ENCODE measurements at regions not wholly inside any gene's neighbourhood (a gene's known extent, or its start where the extent isn't known, plus 50 kb on each side); places are given as distances from the start of the nearest gene placed in this dataset.

DNA sequence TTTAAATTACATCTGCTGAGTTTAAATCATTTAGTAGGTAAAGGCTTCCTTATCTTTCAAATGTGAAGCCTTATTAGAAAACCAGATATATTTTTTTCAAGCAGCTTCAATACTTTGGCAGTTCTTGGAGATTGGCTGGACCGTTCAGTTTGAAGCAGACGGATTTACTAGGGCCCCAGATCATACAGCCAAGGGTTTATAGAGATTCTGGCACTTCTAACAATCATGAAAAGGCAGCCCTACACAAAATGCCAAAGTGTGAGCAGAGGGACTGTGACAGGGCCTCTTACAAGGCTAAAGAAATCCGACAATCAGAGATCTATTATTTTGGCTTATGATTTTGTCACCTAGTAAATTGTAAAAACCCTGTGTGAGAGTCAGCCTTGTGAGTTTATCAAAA lies 162.8 kb upstream of the SLC38A2 start:
- CTCF ChIA-PET = no interaction called here
- DNase-seq (ENCODE audit: extremely low spot score) = no peak
- TF ChIP-seq L3MBTL2 (conservative IDR thresholded peaks at IDR 0.05) = no peak
- no peak for TF ChIP-seq FOXA1 (IDR thresholded peaks at IDR 0.05)
- TF ChIP-seq ELF4 (IDR thresholded peaks at IDR 0.05) = no peak
- no peak for TF ChIP-seq FOXK2 (IDR thresholded peaks at IDR 0.05)
- TF ChIP-seq NFRKB (IDR thresholded peaks at IDR 0.05) = no peak
- no peak for TF ChIP-seq SUZ12 (IDR thresholded peaks at IDR 0.05)
- TF ChIP-seq BHLHE40 (IDR thresholded peaks at IDR 0.05; ENCODE audit: borderline replicate concordance) = no peak
- TF ChIP-seq ZNF384 (IDR thresholded peaks at IDR 0.05) = no peak
- TF ChIP-seq, protein P1, sequence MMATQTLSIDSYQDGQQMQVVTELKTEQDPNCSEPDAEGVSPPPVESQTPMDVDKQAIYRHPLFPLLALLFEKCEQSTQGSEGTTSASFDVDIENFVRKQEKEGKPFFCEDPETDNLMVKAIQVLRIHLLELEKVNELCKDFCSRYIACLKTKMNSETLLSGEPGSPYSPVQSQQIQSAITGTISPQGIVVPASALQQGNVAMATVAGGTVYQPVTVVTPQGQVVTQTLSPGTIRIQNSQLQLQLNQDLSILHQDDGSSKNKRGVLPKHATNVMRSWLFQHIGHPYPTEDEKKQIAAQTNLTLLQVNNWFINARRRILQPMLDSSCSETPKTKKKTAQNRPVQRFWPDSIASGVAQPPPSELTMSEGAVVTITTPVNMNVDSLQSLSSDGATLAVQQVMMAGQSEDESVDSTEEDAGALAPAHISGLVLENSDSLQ (IDR thresholded peaks at IDR 0.05) = no peak
- no peak for TF ChIP-seq LEF1 (IDR thresholded peaks at IDR 0.05; ENCODE audit: borderline replicate concordance)
- POLR2A ChIA-PET = no interaction called here

DNA sequence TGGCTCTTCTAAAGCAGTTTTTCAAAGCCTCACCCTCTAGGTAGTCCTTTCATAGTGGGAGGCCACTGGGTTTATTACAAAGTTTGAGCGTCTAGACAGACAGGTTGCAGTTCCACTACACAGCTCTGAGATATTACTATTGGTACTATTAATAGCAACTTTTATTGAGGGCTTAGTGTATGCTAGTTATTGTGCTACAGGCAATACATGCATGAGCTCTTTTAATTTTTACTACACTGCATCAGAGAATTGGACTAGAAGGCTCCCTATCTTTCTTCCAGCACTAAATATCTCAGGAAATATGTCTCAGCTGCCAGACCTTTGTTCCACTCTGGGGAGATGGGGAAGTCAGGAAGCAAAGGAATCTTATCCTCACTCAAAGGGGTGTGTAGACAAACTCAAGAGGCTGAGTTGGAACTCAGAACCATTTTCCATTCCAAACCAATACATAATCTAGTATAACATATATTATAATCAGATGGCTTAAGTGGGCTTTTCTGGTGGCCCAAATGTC lies 161.8 kb upstream of the SLC38A2 start:
- TF ChIP-seq, protein P1 (IDR thresholded peaks at IDR 0.05) = peak; percentile 23; the same call in 1 of the 2 replicates
- no peak for TF ChIP-seq SUZ12 (IDR thresholded peaks at IDR 0.05)
- ChIA-PET POLR2A (interaction anchor here (0.7 to 1.1 kb wide), 2 partner anchors 14 to 28 kb away, joined by 3 read pairs; no protein-coding TSS in a partner anchor), CTCF (no interaction called here)
- no peak for DNase-seq (ENCODE audit: extremely low spot score)

GRCh38 chr12:46533723-46534122 lies 161.2 kb upstream of the SLC38A2 start:
- POLR2A ChIA-PET = interaction anchor here (1.1 kb wide), 1 partner anchor 15 kb away, joined by 3 read pairs; no protein-coding TSS in a partner anchor
- no peak for DNase-seq (ENCODE audit: extremely low spot score)
- CTCF ChIA-PET = no interaction called here
- no peak for TF ChIP-seq CTBP1 (IDR thresholded peaks at IDR 0.05; ENCODE audit: borderline replicate concordance)
- TF ChIP-seq TARDBP (IDR thresholded peaks at IDR 0.05) = no peak
- TF ChIP-seq SUZ12 (IDR thresholded peaks at IDR 0.05) = no peak
- no peak for TF ChIP-seq FOXK2 (IDR thresholded peaks at IDR 0.05)
- no peak for TF ChIP-seq SP1 (IDR thresholded peaks at IDR 0.05)
- TF ChIP-seq ELF4 (IDR thresholded peaks at IDR 0.05) = no peak
- TF ChIP-seq ARNT (IDR thresholded peaks at IDR 0.05) = no peak
- no peak for TF ChIP-seq LEF1 (IDR thresholded peaks at IDR 0.05; ENCODE audit: borderline replicate concordance)
- TF ChIP-seq BHLHE40 (IDR thresholded peaks at IDR 0.05; ENCODE audit: borderline replicate concordance) = no peak

GRCh38 chr12:46531804-46532203 lies 159.2 kb upstream of the SLC38A2 start:
- TF ChIP-seq BHLHE40 (IDR thresholded peaks at IDR 0.05; ENCODE audit: borderline replicate concordance) (no peak), CTBP1 (IDR thresholded peaks at IDR 0.05; ENCODE audit: borderline replicate concordance) (no peak), LEF1 (IDR thresholded peaks at IDR 0.05; ENCODE audit: borderline replicate concordance) (no peak), ARNT (IDR thresholded peaks at IDR 0.05) (no peak), SP1 (IDR thresholded peaks at IDR 0.05) (no peak), ZNF384 (IDR thresholded peaks at IDR 0.05) (no peak), HDGF (IDR thresholded peaks at IDR 0.05; ENCODE audit: borderline replicate concordance) (no peak), FOXM1 (IDR thresholded peaks at IDR 0.05; ENCODE audit: borderline replicate concordance) (no peak), ELF4 (IDR thresholded peaks at IDR 0.05) (no peak), FOXA1 (IDR thresholded peaks at IDR 0.05) (no peak), FOXK2 (IDR thresholded peaks at IDR 0.05) (no peak), NFRKB (IDR thresholded peaks at IDR 0.05) (no peak), L3MBTL2 (conservative IDR thresholded peaks at IDR 0.05) (no peak), SUZ12 (IDR thresholded peaks at IDR 0.05) (no peak), TARDBP (IDR thresholded peaks at IDR 0.05) (no peak)
- ChIA-PET POLR2A (no interaction called here), CTCF (no interaction called here)
- DNase-seq (ENCODE audit: extremely low spot score) = no peak

DNA sequence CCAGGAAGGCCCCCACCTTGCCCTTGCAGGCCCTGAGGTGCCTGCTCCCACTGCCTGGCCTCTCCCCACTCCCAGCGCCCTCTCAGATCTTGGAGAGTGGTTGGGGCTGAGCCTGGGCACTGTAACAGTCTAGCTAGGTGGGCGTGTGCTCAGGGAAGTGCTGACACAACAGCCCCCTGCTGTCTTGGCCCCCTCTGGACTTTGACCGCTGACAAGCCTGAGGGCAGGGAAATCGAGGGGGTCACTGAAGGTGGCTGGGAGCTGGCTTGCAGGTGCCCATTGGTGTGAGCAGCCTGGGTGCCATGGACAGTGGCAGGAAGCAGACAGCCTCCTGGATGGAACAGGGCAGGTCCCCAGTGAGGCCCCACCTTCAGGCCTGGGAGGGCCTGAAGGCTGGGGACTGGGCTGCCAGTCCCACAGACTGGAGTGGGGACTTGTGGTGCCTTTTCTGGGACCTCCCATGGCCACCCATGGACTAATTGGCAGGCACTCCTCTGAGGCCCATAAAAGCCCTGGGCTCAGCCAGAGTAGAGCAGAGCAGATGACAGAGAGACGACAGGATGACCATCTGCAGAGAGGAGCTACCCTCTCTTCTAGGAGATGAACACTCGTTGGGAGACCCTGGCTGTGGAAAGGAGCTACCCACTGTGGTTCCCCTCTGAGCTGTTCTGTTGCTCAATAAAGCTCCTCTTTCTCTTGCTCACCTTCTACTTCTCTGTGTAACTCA lies 158.6 kb upstream of the SLC38A2 start:
- no peak for TF ChIP-seq BHLHE40 (IDR thresholded peaks at IDR 0.05; ENCODE audit: borderline replicate concordance)
- TF ChIP-seq FOXK2 (IDR thresholded peaks at IDR 0.05) = no peak
- no peak for TF ChIP-seq NFRKB (IDR thresholded peaks at IDR 0.05)
- TF ChIP-seq LEF1 (IDR thresholded peaks at IDR 0.05; ENCODE audit: borderline replicate concordance) = no peak
- no peak for TF ChIP-seq HDGF (IDR thresholded peaks at IDR 0.05; ENCODE audit: borderline replicate concordance)
- TF ChIP-seq FOXA1 (IDR thresholded peaks at IDR 0.05) = no peak
- no peak for TF ChIP-seq TARDBP (IDR thresholded peaks at IDR 0.05)
- TF ChIP-seq ELF4 (IDR thresholded peaks at IDR 0.05) = no peak
- TF ChIP-seq ZNF384 (IDR thresholded peaks at IDR 0.05) = no peak
- TF ChIP-seq SUZ12 (IDR thresholded peaks at IDR 0.05) = no peak
- TF ChIP-seq CTBP1 (IDR thresholded peaks at IDR 0.05; ENCODE audit: borderline replicate concordance) = no peak
- TF ChIP-seq ARNT (IDR thresholded peaks at IDR 0.05) = no peak
- no peak for TF ChIP-seq FOXM1 (IDR thresholded peaks at IDR 0.05; ENCODE audit: borderline replicate concordance)
- TF ChIP-seq, protein P1 (IDR thresholded peaks at IDR 0.05) = no peak
- CTCF ChIA-PET = no interaction called here
- DNase-seq (ENCODE audit: extremely low spot score) = no peak
- POLR2A ChIA-PET = no interaction called here

- ChIA-PET POLR2A (no interaction called here), CTCF (no interaction called here)
- TF ChIP-seq ZNF384 (IDR thresholded peaks at IDR 0.05) (no peak), HDGF (IDR thresholded peaks at IDR 0.05; ENCODE audit: borderline replicate concordance) (no peak), TARDBP (IDR thresholded peaks at IDR 0.05) (no peak), ELF4 (IDR thresholded peaks at IDR 0.05) (no peak), FOXK2 (IDR thresholded peaks at IDR 0.05) (no peak), CTBP1 (IDR thresholded peaks at IDR 0.05; ENCODE audit: borderline replicate concordance) (no peak), NFRKB (IDR thresholded peaks at IDR 0.05) (no peak), L3MBTL2 (conservative IDR thresholded peaks at IDR 0.05) (no peak), SP1 (IDR thresholded peaks at IDR 0.05) (no peak), SUZ12 (IDR thresholded peaks at IDR 0.05) (no peak), LEF1 (IDR thresholded peaks at IDR 0.05; ENCODE audit: borderline replicate concordance) (no peak), FOXA1 (IDR thresholded peaks at IDR 0.05) (no peak), FOXM1 (IDR thresholded peaks at IDR 0.05; ENCODE audit: borderline replicate concordance) (no peak), BHLHE40 (IDR thresholded peaks at IDR 0.05; ENCODE audit: borderline replicate concordance) (no peak)
- TF ChIP-seq, protein P1 (IDR thresholded peaks at IDR 0.05) = no peak
- DNase-seq (ENCODE audit: extremely low spot score) = no peak
Measured at GRCh38 chr12:46530373-46531056, 157.9 kb upstream of the SLC38A2 start.

Measured in HEK293T (cell line).